Esophagus muscularis mucosa (tissue), 4 donors: ENCODE measurements at regions not wholly inside any gene's neighbourhood (a gene's known extent, or its start where the extent isn't known, plus 50 kb on each side); places are given as distances from the start of the nearest gene placed in this dataset.
"Not testable (repeated sequence)": the region's sequence is repeated elsewhere in the genome, so short reads cannot be mapped to it uniquely, and the experiment has no call there.

Experiments
- CTCF ChIP-seq, 3 experiments: fragments of 200-600 bp in 2 of 3; fragments of 450-650 bp in 1 of 3; sonication (generic) in 2 of 3; IDR thresholded peaks; one replicate each; pipeline ENCODE4 v1.5.1; 2017 to 2019; ENCODE audit warnings: antibody characterized with exemption in 3 of 3, mild to moderate bottlenecking in 2 of 3, moderate library complexity in 1 of 3
- EP300 ChIP-seq: sonication (generic); formaldehyde crosslinking; IDR thresholded peaks from one replicate; pipeline ENCODE4 v1.6.1; 2017; ENCODE audit warnings: antibody characterized with exemption
- POLR2A ChIP-seq: fragments of 450-650 bp; IDR thresholded peaks from one replicate; pipeline ENCODE4 v1.6.1; 2017; ENCODE audit warnings: antibody characterized with exemption, moderate library complexity, mild to moderate bottlenecking, low read depth
- POLR2AphosphoS5 ChIP-seq, 2 donors: sonication (generic); formaldehyde crosslinking; IDR thresholded peaks; one replicate each; pipeline ENCODE4 v1.6.1; 2017; ENCODE audit warnings: antibody characterized with exemption in 2 of 2

GRCh38 chr1:169052171-169052570 lies 54.3 kb upstream of the ATP1B1 start:
- TF ChIP-seq CTCF (IDR thresholded peaks at IDR 0.05); POLR2AphosphoS5 (IDR thresholded peaks at IDR 0.05); EP300; POLR2A: not testable (repeated sequence)
